ENCODE measurements at regions not wholly inside any gene's neighbourhood (a gene's known extent, or its start where the extent isn't known, plus 50 kb on each side); places are given as distances from the start of the nearest gene placed in this dataset.
"Not testable (repeated sequence)": the region's sequence is repeated elsewhere in the genome, so short reads cannot be mapped to it uniquely, and the experiment has no call there.

GRCh38 chr15:87743562-87743961, 513.0 kb downstream of the NTRK3 start:
- DNase-seq (ENCODE audit: low read depth in 1 of 2, low spot score in 1 of 2), result peak in 1 of 2 donors; percentile 13
- Histone ChIP-seq H3K27ac (no peak overlapping the region), H3K27me3 (no peaks in the 10 kb centered on the region), H3K4me1 (ENCODE audit: low read depth) (peaks cover 11% of the 10 kb centered on the region), H3K4me3 (no peak overlapping the region), H3K36me3 (no peaks in the 10 kb centered on the region), H3K9me3 (ENCODE audit: low read depth) (no peaks in the 10 kb centered on the region)
- TF ChIP-seq, protein P1, sequence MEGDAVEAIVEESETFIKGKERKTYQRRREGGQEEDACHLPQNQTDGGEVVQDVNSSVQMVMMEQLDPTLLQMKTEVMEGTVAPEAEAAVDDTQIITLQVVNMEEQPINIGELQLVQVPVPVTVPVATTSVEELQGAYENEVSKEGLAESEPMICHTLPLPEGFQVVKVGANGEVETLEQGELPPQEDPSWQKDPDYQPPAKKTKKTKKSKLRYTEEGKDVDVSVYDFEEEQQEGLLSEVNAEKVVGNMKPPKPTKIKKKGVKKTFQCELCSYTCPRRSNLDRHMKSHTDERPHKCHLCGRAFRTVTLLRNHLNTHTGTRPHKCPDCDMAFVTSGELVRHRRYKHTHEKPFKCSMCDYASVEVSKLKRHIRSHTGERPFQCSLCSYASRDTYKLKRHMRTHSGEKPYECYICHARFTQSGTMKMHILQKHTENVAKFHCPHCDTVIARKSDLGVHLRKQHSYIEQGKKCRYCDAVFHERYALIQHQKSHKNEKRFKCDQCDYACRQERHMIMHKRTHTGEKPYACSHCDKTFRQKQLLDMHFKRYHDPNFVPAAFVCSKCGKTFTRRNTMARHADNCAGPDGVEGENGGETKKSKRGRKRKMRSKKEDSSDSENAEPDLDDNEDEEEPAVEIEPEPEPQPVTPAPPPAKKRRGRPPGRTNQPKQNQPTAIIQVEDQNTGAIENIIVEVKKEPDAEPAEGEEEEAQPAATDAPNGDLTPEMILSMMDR (IDR thresholded peaks at IDR 0.05; ENCODE audit: low read depth, low read length), result no peak

DNA sequence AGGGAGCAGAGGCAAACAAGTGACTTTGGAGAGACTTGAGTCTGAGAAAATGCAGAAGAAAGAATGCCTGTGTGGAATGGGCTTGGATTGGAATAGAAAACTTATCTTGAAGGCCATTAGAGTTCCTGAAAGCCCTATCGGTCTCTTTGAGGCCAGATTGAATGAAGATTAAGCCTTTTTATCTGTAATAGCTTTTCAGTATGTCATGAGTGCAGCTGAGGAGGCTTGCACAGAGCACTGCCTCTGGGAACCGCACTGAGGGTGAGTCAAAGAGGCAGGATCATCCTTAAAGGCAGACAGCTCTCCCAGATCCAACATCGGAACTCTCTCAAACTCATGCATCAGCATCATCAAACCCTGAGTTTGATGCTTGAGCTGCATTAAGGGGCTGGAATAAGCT, 515.2 kb downstream of the NTRK3 start:
- Histone ChIP-seq H3K9me3 (ENCODE audit: low read depth) (no peaks in the 10 kb centered on the region), H3K4me1 (ENCODE audit: low read depth) (peaks cover 11% of the 10 kb centered on the region), H3K4me3 (no peak overlapping the region), H3K27ac (no peak overlapping the region), H3K27me3 (no peaks in the 10 kb centered on the region), H3K36me3 (no peaks in the 10 kb centered on the region)
- DNase-seq (ENCODE audit: low read depth in 1 of 2, low spot score in 1 of 2), result no peak
- TF ChIP-seq, protein P1 (IDR thresholded peaks at IDR 0.05; ENCODE audit: low read depth, low read length), result no peak

DNA sequence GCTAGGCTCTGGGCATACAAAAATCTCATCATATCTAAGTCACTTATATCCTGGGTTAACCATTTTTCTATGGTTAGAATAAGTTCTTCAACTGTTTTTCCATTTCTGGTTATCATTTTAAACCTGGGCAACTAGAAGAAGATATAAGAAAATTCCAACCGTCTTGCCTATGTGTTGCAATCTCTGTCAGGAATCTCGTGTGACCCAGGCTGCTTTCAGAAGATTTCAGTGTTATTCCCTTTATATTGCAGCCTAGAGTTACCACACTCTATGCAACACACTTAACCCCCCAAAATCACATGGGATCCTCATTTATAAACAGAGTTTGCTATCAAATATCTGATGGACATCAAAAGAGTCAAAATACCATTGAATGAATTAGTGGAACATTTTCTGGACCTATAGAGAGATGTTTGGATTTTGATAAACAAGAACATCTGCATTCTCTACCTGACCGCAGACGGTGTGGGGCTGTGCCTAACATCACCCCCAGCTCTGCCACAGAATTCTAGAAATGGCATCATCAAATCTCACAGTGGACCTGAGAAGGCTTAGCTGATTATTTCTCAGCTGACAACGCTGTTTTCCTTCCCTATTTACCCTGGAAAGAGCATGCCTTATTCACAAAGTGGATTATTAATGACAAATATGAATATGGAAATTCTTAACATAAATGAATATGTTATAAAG, 515.7 kb downstream of the NTRK3 start:
- TF ChIP-seq, protein P1 (IDR thresholded peaks at IDR 0.05; ENCODE audit: low read depth, low read length), result no peak
- DNase-seq (ENCODE audit: low read depth in 1 of 2, low spot score in 1 of 2), result no peak
- Histone ChIP-seq H3K27me3 (no peaks in the 10 kb centered on the region), H3K4me1 (ENCODE audit: low read depth) (peaks cover 11% of the 10 kb centered on the region), H3K36me3 (no peaks in the 10 kb centered on the region), H3K9me3 (ENCODE audit: low read depth) (no peaks in the 10 kb centered on the region), H3K27ac (no peak overlapping the region), H3K4me3 (no peak overlapping the region)

DNA sequence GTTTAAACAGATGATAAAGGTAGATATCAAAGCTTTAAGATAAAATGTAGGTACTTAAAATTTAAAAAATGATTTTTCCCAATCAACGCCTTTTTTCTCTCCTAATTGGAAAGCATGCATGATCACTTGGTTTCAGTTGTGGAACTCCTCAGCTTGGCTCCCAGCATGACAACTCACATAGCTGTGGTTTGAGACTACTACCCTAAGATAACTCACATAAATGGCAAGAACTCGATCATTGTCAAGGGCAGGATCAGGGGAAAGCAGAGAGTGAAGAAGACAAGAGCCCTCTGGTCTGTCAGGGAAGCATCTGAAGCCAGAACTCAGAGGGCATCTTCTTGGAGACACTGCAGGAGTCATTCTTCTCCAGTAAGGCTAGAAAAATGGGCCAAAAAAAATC, 516.7 kb downstream of the NTRK3 start:
- Histone ChIP-seq H3K4me3 (no peak overlapping the region), H3K4me1 (ENCODE audit: low read depth) (peaks cover 9% of the 10 kb centered on the region), H3K27me3 (no peaks in the 10 kb centered on the region), H3K9me3 (ENCODE audit: low read depth) (no peaks in the 10 kb centered on the region), H3K27ac (no peak overlapping the region), H3K36me3 (no peaks in the 10 kb centered on the region)
- peak in 1 of 2 donors; percentile 20 for DNase-seq (ENCODE audit: low read depth in 1 of 2, low spot score in 1 of 2)
- TF ChIP-seq, protein P1 (IDR thresholded peaks at IDR 0.05; ENCODE audit: low read depth, low read length), result no peak

GRCh38 chr15:87739081-87739480, 517.5 kb downstream of the NTRK3 start:
- Histone ChIP-seq H3K4me1 (ENCODE audit: low read depth) (peaks cover 4% of the 10 kb centered on the region), H3K9me3 (ENCODE audit: low read depth) (no peaks in the 10 kb centered on the region), H3K27me3 (no peaks in the 10 kb centered on the region), H3K36me3 (no peaks in the 10 kb centered on the region), H3K4me3 (no peak overlapping the region), H3K27ac (no peak overlapping the region)
- TF ChIP-seq, protein P1 (IDR thresholded peaks at IDR 0.05; ENCODE audit: low read depth, low read length), result no peak
- no peak for DNase-seq (ENCODE audit: low read depth in 1 of 2, low spot score in 1 of 2)

DNA sequence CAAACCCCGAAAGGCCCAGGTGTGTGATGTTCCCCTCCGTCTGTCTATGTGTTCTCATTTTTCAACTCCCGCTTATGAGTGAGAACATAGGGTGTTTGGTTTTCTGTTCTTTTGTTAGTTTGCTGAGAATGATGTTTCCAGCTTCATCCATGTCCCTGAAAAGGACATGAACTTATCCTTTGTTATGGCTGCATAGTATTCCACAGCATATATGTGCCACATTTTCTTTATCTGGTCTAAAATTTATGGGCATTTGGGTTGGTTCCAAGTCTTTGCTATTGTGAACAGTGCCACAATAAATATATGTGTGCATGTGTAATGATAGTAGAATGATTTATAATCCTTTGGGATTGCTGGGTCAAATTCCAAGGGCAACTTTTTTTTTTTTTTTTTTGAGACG, 519.1 kb downstream of the NTRK3 start:
- not testable (repeated sequence) for H3K4me3 ChIP-seq; H3K36me3 ChIP-seq; H3K9me3 ChIP-seq (ENCODE audit: low read depth); DNase-seq (ENCODE audit: low read depth in 1 of 2, low spot score in 1 of 2); H3K27ac ChIP-seq; H3K27me3 ChIP-seq
- peaks cover 13% of the 10 kb centered on the region for H3K4me1 ChIP-seq (ENCODE audit: low read depth)

All from cardiac muscle cell (in vitro differentiated cells and primary cell).